ENCODE measurements at regions not wholly inside any gene's neighbourhood (a gene's known extent, or its start where the extent isn't known, plus 50 kb on each side); places are given as distances from the start of the nearest gene placed in this dataset.

DNA sequence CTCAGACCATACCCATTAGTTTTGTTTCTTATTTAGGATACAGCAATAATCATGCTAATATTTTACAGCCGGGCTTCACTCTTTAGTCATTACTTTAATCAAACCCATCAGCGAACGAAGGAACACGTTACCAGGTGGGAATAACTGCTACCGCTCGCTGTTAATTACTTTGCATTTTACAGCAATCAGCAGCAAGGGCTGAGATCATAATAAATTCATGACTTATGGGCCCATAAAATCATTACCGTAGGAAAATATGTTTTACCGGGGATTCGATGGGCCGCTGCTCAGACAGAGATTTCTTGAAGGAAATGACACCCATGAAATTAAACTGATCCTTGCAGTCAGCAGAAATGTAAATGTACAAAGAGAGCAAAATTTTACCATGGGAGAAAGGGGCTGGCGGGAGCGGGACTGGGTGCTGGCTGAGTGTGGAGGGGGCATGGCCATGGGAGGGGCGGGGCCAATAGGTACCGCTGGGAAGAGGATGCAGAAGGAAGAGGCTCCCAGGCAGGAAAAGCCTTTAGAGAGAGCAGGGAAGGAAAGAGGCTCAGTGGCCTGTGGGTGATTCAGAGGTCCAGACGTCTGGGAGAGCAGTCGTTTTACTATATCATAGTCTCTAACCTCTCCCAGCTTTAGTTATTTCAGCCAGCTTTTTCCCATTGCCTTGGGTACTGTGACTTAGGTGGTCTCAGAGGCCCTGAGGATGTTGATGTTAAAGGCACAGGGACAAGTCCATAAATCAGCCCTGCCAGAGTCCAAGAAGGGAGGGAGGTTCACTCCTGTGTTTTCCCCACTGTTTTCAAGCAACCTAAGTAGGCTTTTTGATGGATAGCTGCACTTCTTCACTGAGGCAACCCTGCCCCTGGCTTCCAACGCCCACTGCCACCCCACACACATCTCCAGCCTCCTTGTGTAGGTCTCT is 258.9 kb downstream of the SEC16B start:
- DNase-seq (ENCODE audit: low read depth in 1 of 2, low spot score in 1 of 2), result no peak
- H3K4me3 ChIP-seq (replicated peaks; ENCODE audit: insufficient read depth, low read length), result no peak overlapping the region

GRCh38 chr1:177708406-177708805 is 261.5 kb downstream of the SEC16B start:
- Histone ChIP-seq H3K27me3 (ENCODE audit: insufficient read depth, poor library complexity, severe bottlenecking) (no peaks in the 10 kb centered on the region), H3K27ac (replicated peaks) (no peak overlapping the region), H3K4me3 (replicated peaks; ENCODE audit: insufficient read depth, low read length) (no peak overlapping the region)
- no peak for DNase-seq (ENCODE audit: low read depth in 1 of 2, low spot score in 1 of 2)
- TF ChIP-seq GABPA (IDR thresholded peaks at IDR 0.05; ENCODE audit: low read depth) (no peak), SPI1 (IDR thresholded peaks at IDR 0.05; ENCODE audit: borderline replicate concordance, low read depth) (no peak), REST (IDR thresholded peaks at IDR 0.05; ENCODE audit: insufficient replicate concordance, low read depth) (no peak), POLR2AphosphoS5 (IDR thresholded peaks at IDR 0.05; ENCODE audit: low read depth) (no peak)
- TF ChIP-seq, protein P1, sequence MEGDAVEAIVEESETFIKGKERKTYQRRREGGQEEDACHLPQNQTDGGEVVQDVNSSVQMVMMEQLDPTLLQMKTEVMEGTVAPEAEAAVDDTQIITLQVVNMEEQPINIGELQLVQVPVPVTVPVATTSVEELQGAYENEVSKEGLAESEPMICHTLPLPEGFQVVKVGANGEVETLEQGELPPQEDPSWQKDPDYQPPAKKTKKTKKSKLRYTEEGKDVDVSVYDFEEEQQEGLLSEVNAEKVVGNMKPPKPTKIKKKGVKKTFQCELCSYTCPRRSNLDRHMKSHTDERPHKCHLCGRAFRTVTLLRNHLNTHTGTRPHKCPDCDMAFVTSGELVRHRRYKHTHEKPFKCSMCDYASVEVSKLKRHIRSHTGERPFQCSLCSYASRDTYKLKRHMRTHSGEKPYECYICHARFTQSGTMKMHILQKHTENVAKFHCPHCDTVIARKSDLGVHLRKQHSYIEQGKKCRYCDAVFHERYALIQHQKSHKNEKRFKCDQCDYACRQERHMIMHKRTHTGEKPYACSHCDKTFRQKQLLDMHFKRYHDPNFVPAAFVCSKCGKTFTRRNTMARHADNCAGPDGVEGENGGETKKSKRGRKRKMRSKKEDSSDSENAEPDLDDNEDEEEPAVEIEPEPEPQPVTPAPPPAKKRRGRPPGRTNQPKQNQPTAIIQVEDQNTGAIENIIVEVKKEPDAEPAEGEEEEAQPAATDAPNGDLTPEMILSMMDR (IDR thresholded peaks at IDR 0.05; ENCODE audit: insufficient read depth, low read length), result no peak

More for the DNA sequence above, 258.9 kb downstream of the SEC16B start:
- H3K27me3 ChIP-seq (ENCODE audit: insufficient read depth, poor library complexity, severe bottlenecking), result no peaks in the 10 kb centered on the region
- TF ChIP-seq, protein P1 (IDR thresholded peaks at IDR 0.05; ENCODE audit: insufficient read depth, low read length), result no peak
- TF ChIP-seq POLR2AphosphoS5 (IDR thresholded peaks at IDR 0.05; ENCODE audit: low read depth) (no peak), REST (IDR thresholded peaks at IDR 0.05; ENCODE audit: insufficient replicate concordance, low read depth) (no peak), GABPA (IDR thresholded peaks at IDR 0.05; ENCODE audit: low read depth) (no peak), SPI1 (IDR thresholded peaks at IDR 0.05; ENCODE audit: borderline replicate concordance, low read depth) (no peak)
- H3K27ac ChIP-seq (replicated peaks), result no peak overlapping the region

- H3K4me3 ChIP-seq (replicated peaks; ENCODE audit: insufficient read depth, low read length), result no peak overlapping the region
- no peaks in the 10 kb centered on the region for H3K27me3 ChIP-seq (ENCODE audit: insufficient read depth, poor library complexity, severe bottlenecking)
- no peak overlapping the region for H3K27ac ChIP-seq (replicated peaks)
- no peak for TF ChIP-seq POLR2AphosphoS5 (IDR thresholded peaks at IDR 0.05; ENCODE audit: low read depth)
- TF ChIP-seq, protein P1 (IDR thresholded peaks at IDR 0.05; ENCODE audit: insufficient read depth, low read length), result no peak
- no peak for TF ChIP-seq SPI1 (IDR thresholded peaks at IDR 0.05; ENCODE audit: borderline replicate concordance, low read depth)
- no peak for DNase-seq (ENCODE audit: low read depth in 1 of 2, low spot score in 1 of 2)
Measured at GRCh38 chr1:177706977-177707376, 262.9 kb downstream of the SEC16B start.
